RWPE1 (cell line): ENCODE measurements at regions not wholly inside any gene's neighbourhood (a gene's known extent, or its start where the extent isn't known, plus 50 kb on each side); places are given as distances from the start of the nearest gene placed in this dataset.

Experiments used
- CTCF ChIA-PET: fragments of 350-600 bp; sonication (Branson Sonifier 250); formaldehyde crosslinking; extraction: SDS; loops from one replicate; lab custom pipeline; 2021; lab: Yijun Ruan, JAX
- POLR2A ChIA-PET: fragments of 400-600 bp; formaldehyde crosslinking; extraction: SDS; loops from one replicate; lab custom pipeline; 2020; ENCODE audit warnings: antibody characterized with exemption; ENCODE audit not compliant: low non-redundant PET; lab: Yijun Ruan, JAX
- DNase-seq: peaks from one replicate; pipeline ENCODE4 v3.0.0; 2012; ENCODE audit warnings: low spot score
- H3K27ac ChIP-seq: fragments of 450-650 bp; 2 replicates; pipeline ENCODE4 v1.5.1; 2017
- CTCF ChIP-seq: fragments of 450-650 bp; conservative IDR thresholded peaks from 2 replicates; pipeline ENCODE4 v1.5.1; 2017; ENCODE audit warnings: low read depth, mild to moderate bottlenecking

- DNase-seq: no peak
- POLR2A ChIA-PET: no interaction called here
- no peak overlapping the region for H3K27ac ChIP-seq
- TF ChIP-seq CTCF: no peak
- CTCF ChIA-PET: interaction anchor here (0.9 kb wide), 1 partner anchor 43 kb away, joined by 3 read pairs; no protein-coding TSS in a partner anchor
Observed at GRCh38 chr20:39222101-39222500, 260.0 kb downstream of the DHX35 start.

- ChIA-PET CTCF (no interaction called here), POLR2A (no interaction called here)
- H3K27ac ChIP-seq: no peak overlapping the region
- DNase-seq: no peak
- no peak for TF ChIP-seq CTCF
Observed at GRCh38 chr20:39216195-39216594, 254.1 kb downstream of the DHX35 start.

- DNase-seq: no peak
- H3K27ac ChIP-seq: no peak overlapping the region
- no peak for TF ChIP-seq CTCF
- CTCF ChIA-PET: no interaction called here
- POLR2A ChIA-PET: no interaction called here
Observed at GRCh38 chr20:39214828-39215227, 252.7 kb downstream of the DHX35 start.

- no peak for DNase-seq
- POLR2A ChIA-PET: no interaction called here
- no peak overlapping the region for H3K27ac ChIP-seq
- TF ChIP-seq CTCF: no peak
- CTCF ChIA-PET: interaction anchor here (0.6 to 1.2 kb wide), 2 partner anchors 51 to 597 kb away, joined by 4 to 5 read pairs; no protein-coding TSS in a partner anchor
Observed at GRCh38 chr20:39213476-39214145, 251.5 kb downstream of the DHX35 start.

- ChIA-PET CTCF (interaction anchor here (0.5 to 0.7 kb wide), 2 partner anchors 48 to 78 kb away, joined by 3 to 4 read pairs; no protein-coding TSS in a partner anchor), POLR2A (no interaction called here)
- DNase-seq: no peak
- H3K27ac ChIP-seq: no peak overlapping the region
- no peak for TF ChIP-seq CTCF
Observed at GRCh38 chr20:39211060-39211748, 249.1 kb downstream of the DHX35 start.

GRCh38 chr20:39210341-39211036, 248.3 kb downstream of the DHX35 start:
- no peak overlapping the region for H3K27ac ChIP-seq
- ChIA-PET POLR2A (no interaction called here), CTCF (no interaction called here)
- TF ChIP-seq CTCF: no peak
- no peak for DNase-seq
